ACHN (cell line): ENCODE measurements at regions not wholly inside any gene's neighbourhood (a gene's known extent, or its start where the extent isn't known, plus 50 kb on each side); places are given as distances from the start of the nearest gene placed in this dataset.
"Not testable (repeated sequence)": the region's sequence is repeated elsewhere in the genome, so short reads cannot be mapped to it uniquely, and the experiment has no call there.

Experiments
- DNase-seq: peaks from one replicate; pipeline ENCODE4 v3.0.0-alpha.2; 2015
- in situ Hi-C: cut with HindIII; loops from 2 replicates; pipeline ENCODE4 v1.10.0; 2017; ENCODE audit warnings: low sequenced_read_pairs, low pct_ligation_motif_present, low pct_unique_long_range_greater_than_20kb

- in situ Hi-C loops, DNase-seq: not testable (repeated sequence)
Observed at GRCh38 chr7:79511056-79511455, 57.6 kb upstream of the MAGI2 start.

- no peak for DNase-seq
- in situ Hi-C loops = no loop called here
Observed at GRCh38 chr7:79507131-79507530, 53.7 kb upstream of the MAGI2 start.

GRCh38 chr7:79506481-79506880 is 53.0 kb upstream of the MAGI2 start:
- in situ Hi-C loops = no loop called here

GRCh38 chr7:79504607-79505389 is 51.3 kb upstream of the MAGI2 start:
- in situ Hi-C loops = no loop called here
- peak; percentile 44 for DNase-seq

More at GRCh38 chr7:79506481-79506880, 53.0 kb upstream of the MAGI2 start:
- peak; percentile 88 for DNase-seq
